Omental fat pad (tissue), 3 donors: ENCODE measurements at regions not wholly inside any gene's neighbourhood (a gene's known extent, or its start where the extent isn't known, plus 50 kb on each side); places are given as distances from the start of the nearest gene placed in this dataset.

ENCODE experiments used
- ATAC-seq: fragments of 150-250 bp; one replicate; pipeline ENCODE4 v1.9.1; 2016; ENCODE audit warnings: mild to moderate bottlenecking, moderate library complexity; ENCODE audit not compliant: low FRiP score
- DNase-seq: peaks from one replicate; pipeline ENCODE4 v3.0.0-alpha.2; 2019; ENCODE audit warnings: low spot score
- TF ChIP-seq, protein P1 (sequence below), 3 donors: fragments of 450-650 bp; IDR thresholded peaks; one replicate each; pipeline ENCODE4 v1.5.1; 2016 to 2017; ENCODE audit warnings: antibody characterized with exemption in 3 of 3, mild to moderate bottlenecking in 3 of 3, moderate library complexity in 2 of 3

DNA sequence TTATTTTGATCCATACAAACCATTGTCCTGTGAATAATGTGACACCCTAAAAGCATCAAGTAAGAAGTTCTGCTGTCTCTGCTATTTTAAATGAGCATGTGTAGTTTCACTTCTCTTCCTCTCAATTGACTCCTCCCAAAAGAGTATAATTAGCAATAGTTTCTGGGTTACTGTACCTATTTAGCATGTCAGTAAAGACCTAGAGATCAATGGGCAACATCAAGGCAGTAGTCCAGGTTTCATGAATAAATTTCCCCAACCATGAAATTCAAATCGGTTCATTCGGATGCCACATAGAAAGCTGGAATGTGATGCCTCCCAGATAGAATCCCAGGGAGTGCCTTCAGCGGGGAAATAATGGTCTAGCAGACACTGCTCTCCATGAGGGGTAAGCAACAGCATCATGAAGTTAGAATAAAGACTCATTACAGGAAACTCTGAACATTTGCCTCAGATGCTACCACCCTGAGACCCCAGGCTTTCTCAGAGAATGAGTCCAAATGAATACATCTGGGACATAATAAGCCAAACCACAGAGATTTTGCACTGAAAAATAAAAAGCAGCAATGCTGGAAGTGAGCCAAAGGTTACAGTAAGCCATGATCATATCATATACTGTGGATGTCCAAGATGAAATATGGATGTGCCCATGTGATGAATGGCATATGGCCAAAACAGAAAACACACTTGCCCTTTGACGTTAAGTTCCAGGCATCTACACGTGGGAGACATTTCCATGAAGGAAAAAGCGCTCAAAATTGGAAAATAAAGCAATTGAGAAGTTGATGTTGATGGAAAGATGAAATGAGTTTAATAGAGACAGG lies 1107.0 kb upstream of the SEMA6A start:
- no peak for DNase-seq
- ATAC-seq = no peak
- TF ChIP-seq, protein P1, sequence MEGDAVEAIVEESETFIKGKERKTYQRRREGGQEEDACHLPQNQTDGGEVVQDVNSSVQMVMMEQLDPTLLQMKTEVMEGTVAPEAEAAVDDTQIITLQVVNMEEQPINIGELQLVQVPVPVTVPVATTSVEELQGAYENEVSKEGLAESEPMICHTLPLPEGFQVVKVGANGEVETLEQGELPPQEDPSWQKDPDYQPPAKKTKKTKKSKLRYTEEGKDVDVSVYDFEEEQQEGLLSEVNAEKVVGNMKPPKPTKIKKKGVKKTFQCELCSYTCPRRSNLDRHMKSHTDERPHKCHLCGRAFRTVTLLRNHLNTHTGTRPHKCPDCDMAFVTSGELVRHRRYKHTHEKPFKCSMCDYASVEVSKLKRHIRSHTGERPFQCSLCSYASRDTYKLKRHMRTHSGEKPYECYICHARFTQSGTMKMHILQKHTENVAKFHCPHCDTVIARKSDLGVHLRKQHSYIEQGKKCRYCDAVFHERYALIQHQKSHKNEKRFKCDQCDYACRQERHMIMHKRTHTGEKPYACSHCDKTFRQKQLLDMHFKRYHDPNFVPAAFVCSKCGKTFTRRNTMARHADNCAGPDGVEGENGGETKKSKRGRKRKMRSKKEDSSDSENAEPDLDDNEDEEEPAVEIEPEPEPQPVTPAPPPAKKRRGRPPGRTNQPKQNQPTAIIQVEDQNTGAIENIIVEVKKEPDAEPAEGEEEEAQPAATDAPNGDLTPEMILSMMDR (IDR thresholded peaks at IDR 0.05) = no peak

GRCh38 chr5:117680426-117680825 lies 1105.8 kb upstream of the SEMA6A start:
- no peak for DNase-seq

GRCh38 chr5:117679046-117679445 lies 1104.4 kb upstream of the SEMA6A start:
- TF ChIP-seq, protein P1 (IDR thresholded peaks at IDR 0.05) = no peak
- ATAC-seq (no peak), DNase-seq (no peak)

More at GRCh38 chr5:117680426-117680825, 1105.8 kb upstream of the SEMA6A start:
- ATAC-seq = no peak
- TF ChIP-seq, protein P1 (IDR thresholded peaks at IDR 0.05) = no peak

DNA sequence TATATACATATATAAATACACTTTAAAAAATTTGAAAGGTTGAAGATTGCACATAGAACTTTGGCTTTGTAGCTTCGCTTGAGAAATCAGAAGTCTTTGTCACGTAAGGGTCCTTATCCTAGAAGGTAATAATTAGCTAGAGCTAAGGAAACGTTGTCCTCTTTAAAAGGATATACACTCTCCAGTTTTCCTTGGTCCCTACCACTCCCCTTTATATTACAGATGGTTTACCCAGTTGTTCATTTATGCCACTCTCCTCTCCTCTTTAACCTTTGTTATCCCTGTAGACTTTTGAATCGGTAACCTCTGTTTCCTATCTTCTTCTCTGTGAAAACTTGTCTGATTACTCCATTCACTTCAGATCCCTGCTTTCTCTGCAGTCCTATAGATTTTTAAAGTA lies 1101.0 kb upstream of the SEMA6A start:
- ATAC-seq = no peak

GRCh38 chr5:117671551-117671950 lies 1096.9 kb upstream of the SEMA6A start:
- no peak for DNase-seq
- TF ChIP-seq, protein P1 (IDR thresholded peaks at IDR 0.05) = no peak
- no peak for ATAC-seq

More for the DNA sequence above, 1101.0 kb upstream of the SEMA6A start:
- TF ChIP-seq, protein P1 (IDR thresholded peaks at IDR 0.05) = no peak
- no peak for DNase-seq

- ATAC-seq (no peak), DNase-seq (no peak)
- TF ChIP-seq, protein P1 (IDR thresholded peaks at IDR 0.05) = no peak
Measured at GRCh38 chr5:117667105-117667504, 1092.5 kb upstream of the SEMA6A start.

DNA sequence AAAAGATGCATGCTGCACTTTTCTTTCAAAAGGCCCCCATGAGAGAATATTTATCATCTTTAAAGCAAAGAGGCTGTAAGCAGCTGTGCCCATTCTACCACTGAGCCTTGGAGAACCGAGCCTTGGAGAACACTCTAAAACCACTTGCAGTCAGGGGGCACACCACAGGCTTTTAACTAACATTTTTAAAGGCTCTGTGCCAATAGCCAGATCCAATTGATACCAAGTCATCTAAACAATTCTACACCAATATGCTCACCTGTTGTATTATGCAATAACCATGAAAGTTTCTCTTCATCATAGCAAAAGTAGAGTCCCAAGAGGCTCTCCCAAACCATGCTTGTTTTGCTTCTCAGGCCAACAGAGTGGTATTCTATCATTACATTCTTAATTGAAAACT lies 1090.5 kb upstream of the SEMA6A start:
- TF ChIP-seq, protein P1 (IDR thresholded peaks at IDR 0.05) = no peak
- no peak for DNase-seq

More for the DNA sequence above, 1090.5 kb upstream of the SEMA6A start:
- ATAC-seq = no peak
